ENCODE measurements at regions not wholly inside any gene's neighbourhood (a gene's known extent, or its start where the extent isn't known, plus 50 kb on each side); places are given as distances from the start of the nearest gene placed in this dataset.

DNA sequence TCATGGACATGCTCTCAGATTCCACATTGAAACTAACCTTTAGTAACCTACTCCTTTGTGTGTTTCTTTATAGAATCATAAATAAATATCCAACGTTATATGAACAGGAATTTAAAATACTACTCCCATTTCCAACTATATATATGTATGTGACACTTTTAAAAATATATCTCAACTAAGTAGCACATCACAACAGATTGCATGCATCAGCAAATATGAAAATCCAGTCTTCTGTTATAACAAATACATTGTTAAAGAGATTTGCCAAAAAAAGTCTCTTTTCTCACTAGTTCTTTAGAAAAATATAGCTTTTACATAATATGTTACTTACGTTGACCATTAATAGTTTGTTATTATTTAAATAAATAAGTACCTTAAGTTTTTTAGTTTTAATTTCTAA is 1608.6 kb upstream of the RAG2 start:
- H3K27ac ChIP-seq (ENCODE audit: low read depth, low read length) = no peak overlapping the region
- no peak overlapping the region for H3K9ac ChIP-seq (ENCODE audit: low read length)
- no peak overlapping the region for H3K4me3 ChIP-seq (ENCODE audit: low read depth in 1 of 2, low read length in 2 of 2)
- H3K27me3 ChIP-seq (ENCODE audit: control insufficient read depth in 1 of 2, insufficient read depth in 2 of 2, low read length in 2 of 2) = no peaks in the 10 kb centered on the region
- H3K36me3 ChIP-seq (ENCODE audit: insufficient read depth, low read length) = no peaks in the 10 kb centered on the region
- no peaks in the 10 kb centered on the region for H3K4me1 ChIP-seq (ENCODE audit: insufficient read depth, low read length)
- H3K9me3 ChIP-seq (ENCODE audit: low read length) = no peaks in the 10 kb centered on the region

DNA sequence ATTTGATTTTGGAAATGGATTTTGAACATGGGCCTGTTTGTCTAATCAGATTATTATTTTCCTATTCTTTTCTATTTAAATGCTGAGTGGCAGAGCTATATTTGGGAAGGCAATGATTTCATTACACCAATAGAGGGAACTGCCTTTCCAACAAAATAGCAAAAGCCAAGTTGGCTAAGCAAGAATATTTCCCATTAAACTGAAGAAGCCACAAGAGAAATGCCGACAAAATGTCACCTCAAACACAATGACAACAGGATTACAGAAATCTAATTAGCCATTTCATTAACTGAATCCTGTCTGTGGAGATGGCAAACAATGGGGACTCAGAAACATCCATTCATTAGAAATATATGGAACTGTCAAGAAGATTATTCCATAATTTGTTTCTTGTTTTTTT is 1593.1 kb upstream of the RAG2 start:
- Histone ChIP-seq H3K4me1 (ENCODE audit: insufficient read depth, low read length) (no peaks in the 10 kb centered on the region), H3K9me3 (ENCODE audit: low read length) (no peaks in the 10 kb centered on the region), H3K9ac (ENCODE audit: low read length) (no peak overlapping the region), H3K27ac (ENCODE audit: low read depth, low read length) (no peak overlapping the region), H3K4me3 (ENCODE audit: low read depth in 1 of 2, low read length in 2 of 2) (no peak overlapping the region), H3K36me3 (ENCODE audit: insufficient read depth, low read length) (no peaks in the 10 kb centered on the region), H3K27me3 (ENCODE audit: control insufficient read depth in 1 of 2, insufficient read depth in 2 of 2, low read length in 2 of 2) (no peaks in the 10 kb centered on the region)

DNA sequence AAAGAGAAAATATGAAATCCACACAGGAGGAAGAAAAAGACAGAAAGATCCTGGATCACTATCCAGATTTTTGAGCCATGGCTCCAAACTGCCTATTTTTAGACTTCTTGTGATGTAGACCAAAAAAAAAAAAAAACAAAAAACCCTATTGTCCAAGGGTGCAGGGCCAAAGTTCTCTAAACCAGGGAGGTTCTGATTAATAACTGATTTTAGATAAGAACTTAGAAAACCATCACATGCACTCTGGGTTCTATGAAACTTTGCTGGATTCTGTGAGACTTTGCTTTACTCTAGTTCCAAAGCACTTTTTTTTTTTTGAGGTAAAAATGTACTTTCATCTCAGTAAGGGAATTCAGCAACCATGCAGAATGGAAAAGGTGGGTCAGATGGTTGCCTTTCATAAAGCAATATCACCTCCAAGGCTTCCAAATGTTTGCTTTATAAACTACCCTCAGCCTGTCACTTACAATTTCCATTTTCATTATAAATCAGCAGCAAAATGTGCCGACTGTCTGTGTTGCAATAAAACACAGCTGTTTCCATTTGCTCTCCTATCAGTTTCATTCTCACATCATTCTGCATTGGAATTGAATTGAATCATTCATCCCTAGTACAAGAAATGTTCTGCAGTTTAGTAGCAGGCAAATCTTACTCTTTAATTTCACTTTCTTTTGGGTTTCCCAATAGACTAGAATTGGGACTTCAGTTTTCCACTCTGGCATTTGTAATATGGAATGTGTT is 1584.3 kb upstream of the RAG2 start:
- no peaks in the 10 kb centered on the region for H3K9me3 ChIP-seq (ENCODE audit: low read length)
- no peaks in the 10 kb centered on the region for H3K4me1 ChIP-seq (ENCODE audit: insufficient read depth, low read length)
- H3K27me3 ChIP-seq (ENCODE audit: control insufficient read depth in 1 of 2, insufficient read depth in 2 of 2, low read length in 2 of 2) = no peaks in the 10 kb centered on the region
- H3K4me3 ChIP-seq (ENCODE audit: low read depth in 1 of 2, low read length in 2 of 2) = no peak overlapping the region
- no peak overlapping the region for H3K27ac ChIP-seq (ENCODE audit: low read depth, low read length)
- H3K36me3 ChIP-seq (ENCODE audit: insufficient read depth, low read length) = no peaks in the 10 kb centered on the region
- H3K9ac ChIP-seq (ENCODE audit: low read length) = no peak overlapping the region

DNA sequence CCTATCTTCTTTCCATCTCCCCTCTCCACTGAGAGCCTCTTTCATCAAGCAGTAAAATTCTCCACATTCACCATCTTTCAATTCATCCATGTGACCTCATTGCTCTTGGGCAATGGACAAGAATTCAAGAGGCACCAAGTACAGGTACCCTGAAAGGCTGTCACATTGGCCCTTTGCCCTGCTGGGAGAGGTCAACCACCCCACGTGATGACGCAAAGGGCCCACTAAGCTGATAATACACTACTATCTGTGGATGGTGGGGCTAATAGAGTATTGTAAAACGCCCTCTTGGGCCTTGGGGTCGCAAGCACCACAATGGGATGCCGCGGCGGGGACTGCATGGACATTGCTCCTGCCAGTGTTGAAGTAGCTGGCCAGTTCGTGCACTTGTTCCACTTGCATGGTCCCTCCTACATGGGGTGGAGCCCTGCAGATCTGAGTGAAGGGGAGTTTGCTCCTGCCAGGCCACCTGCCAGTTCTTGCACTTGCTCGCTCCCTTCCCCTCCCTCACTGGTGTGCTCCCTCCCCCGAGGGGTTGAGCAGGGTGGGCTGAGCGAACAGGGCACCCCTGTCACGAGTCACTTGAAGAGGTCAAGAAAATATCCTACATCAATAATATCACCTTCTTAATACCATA is 1578.8 kb upstream of the RAG2 start:
- H3K27ac ChIP-seq (ENCODE audit: low read depth, low read length) = no peak overlapping the region
- H3K9me3 ChIP-seq (ENCODE audit: low read length) = no peaks in the 10 kb centered on the region
- no peaks in the 10 kb centered on the region for H3K4me1 ChIP-seq (ENCODE audit: insufficient read depth, low read length)
- no peak overlapping the region for H3K9ac ChIP-seq (ENCODE audit: low read length)
- H3K27me3 ChIP-seq (ENCODE audit: control insufficient read depth in 1 of 2, insufficient read depth in 2 of 2, low read length in 2 of 2) = no peaks in the 10 kb centered on the region
- H3K4me3 ChIP-seq (ENCODE audit: low read depth in 1 of 2, low read length in 2 of 2) = no peak overlapping the region
- no peaks in the 10 kb centered on the region for H3K36me3 ChIP-seq (ENCODE audit: insufficient read depth, low read length)

DNA sequence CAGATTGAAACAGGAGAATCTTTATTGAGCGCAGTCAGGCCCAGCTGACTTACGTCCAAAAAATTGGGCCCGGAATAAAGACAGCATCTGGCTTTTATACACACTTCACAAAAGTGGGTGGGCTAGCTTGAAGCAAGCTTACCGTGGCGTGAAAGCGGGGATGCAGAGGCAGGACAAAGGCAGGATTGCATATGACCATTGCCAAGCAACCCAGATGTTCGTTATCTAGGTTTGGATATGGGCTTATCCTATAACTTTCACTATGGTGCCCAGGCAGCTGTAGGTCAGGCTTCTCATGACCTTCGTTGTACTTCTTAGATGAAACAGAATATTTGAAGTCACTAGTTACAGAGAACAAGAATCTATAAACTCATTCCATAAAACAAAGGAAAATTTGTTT is 1575.6 kb upstream of the RAG2 start:
- H3K27ac ChIP-seq (ENCODE audit: low read depth, low read length) = no peak overlapping the region
- no peaks in the 10 kb centered on the region for H3K36me3 ChIP-seq (ENCODE audit: insufficient read depth, low read length)
- no peaks in the 10 kb centered on the region for H3K27me3 ChIP-seq (ENCODE audit: control insufficient read depth in 1 of 2, insufficient read depth in 2 of 2, low read length in 2 of 2)
- H3K9ac ChIP-seq (ENCODE audit: low read length) = no peak overlapping the region
- no peaks in the 10 kb centered on the region for H3K9me3 ChIP-seq (ENCODE audit: low read length)
- no peak overlapping the region for H3K4me3 ChIP-seq (ENCODE audit: low read depth in 1 of 2, low read length in 2 of 2)
- H3K4me1 ChIP-seq (ENCODE audit: insufficient read depth, low read length) = no peaks in the 10 kb centered on the region

DNA sequence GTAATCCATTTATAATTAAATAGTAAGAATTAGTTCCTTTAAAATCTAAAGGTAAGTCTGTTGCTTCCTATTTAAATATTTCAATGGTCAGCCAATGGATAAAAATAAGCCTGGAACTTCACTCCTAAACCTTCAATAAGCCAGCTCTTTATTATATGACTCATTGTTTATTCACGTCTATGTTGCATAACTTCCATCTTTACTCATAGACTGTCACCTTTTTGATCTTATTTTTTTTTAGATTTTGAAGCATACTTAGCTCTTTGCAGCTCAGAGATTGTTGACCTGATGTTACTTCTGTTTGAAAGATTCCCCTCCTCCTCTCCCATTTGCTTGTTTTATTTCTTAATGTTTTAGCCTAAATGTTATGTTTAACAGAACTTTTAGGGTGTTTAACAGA is 1571.2 kb upstream of the RAG2 start:
- Histone ChIP-seq H3K27ac (ENCODE audit: low read depth, low read length) (no peak overlapping the region), H3K36me3 (ENCODE audit: insufficient read depth, low read length) (no peaks in the 10 kb centered on the region), H3K4me1 (ENCODE audit: insufficient read depth, low read length) (no peaks in the 10 kb centered on the region), H3K9me3 (ENCODE audit: low read length) (no peaks in the 10 kb centered on the region), H3K9ac (ENCODE audit: low read length) (no peak overlapping the region), H3K4me3 (ENCODE audit: low read depth in 1 of 2, low read length in 2 of 2) (no peak overlapping the region), H3K27me3 (ENCODE audit: control insufficient read depth in 1 of 2, insufficient read depth in 2 of 2, low read length in 2 of 2) (no peaks in the 10 kb centered on the region)

DNA sequence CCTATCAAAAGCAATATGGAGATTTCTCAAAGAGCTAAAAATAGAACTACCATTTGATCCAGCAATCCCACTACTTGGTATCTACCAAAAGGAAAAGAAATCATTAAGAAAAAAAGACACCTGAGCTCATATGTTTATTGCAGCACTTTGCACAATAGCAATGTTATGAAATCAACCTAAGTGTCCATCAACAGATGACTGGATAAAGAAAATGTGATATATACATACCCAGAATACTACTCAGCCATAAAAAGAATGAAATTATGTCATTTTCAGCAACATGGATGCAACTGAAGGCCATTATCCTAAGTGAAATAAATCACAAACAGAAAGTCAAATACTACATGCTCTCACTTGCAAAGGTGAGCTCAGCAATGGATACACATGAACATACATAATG is 1565.5 kb upstream of the RAG2 start:
- Histone ChIP-seq H3K9me3 (ENCODE audit: low read length) (no peaks in the 10 kb centered on the region), H3K27ac (ENCODE audit: low read depth, low read length) (no peak overlapping the region), H3K36me3 (ENCODE audit: insufficient read depth, low read length) (no peaks in the 10 kb centered on the region), H3K4me1 (ENCODE audit: insufficient read depth, low read length) (no peaks in the 10 kb centered on the region), H3K4me3 (ENCODE audit: low read depth in 1 of 2, low read length in 2 of 2) (no peak overlapping the region), H3K9ac (ENCODE audit: low read length) (no peak overlapping the region), H3K27me3 (ENCODE audit: control insufficient read depth in 1 of 2, insufficient read depth in 2 of 2, low read length in 2 of 2) (no peaks in the 10 kb centered on the region)

DNA sequence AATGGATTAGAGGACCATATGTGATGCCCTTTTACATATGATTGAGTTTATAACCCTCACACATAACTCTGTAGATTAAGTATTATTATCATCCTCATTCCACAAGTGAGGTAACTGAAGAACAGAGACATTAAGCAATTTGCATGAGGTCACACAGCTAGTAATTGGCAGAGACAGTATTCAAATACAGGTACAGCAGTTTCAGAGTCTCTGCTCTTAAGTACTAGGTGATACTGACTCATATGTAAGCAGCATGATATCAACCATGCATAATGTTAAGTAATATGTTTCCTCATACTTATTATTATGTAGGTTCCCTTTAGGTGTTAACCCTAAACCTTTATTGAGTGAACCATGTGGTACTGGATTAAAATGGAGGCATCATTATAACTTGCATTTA is 1562.4 kb upstream of the RAG2 start:
- no peaks in the 10 kb centered on the region for H3K4me1 ChIP-seq (ENCODE audit: insufficient read depth, low read length)
- H3K27ac ChIP-seq (ENCODE audit: low read depth, low read length) = no peak overlapping the region
- no peaks in the 10 kb centered on the region for H3K27me3 ChIP-seq (ENCODE audit: control insufficient read depth in 1 of 2, insufficient read depth in 2 of 2, low read length in 2 of 2)
- H3K9ac ChIP-seq (ENCODE audit: low read length) = no peak overlapping the region
- no peaks in the 10 kb centered on the region for H3K36me3 ChIP-seq (ENCODE audit: insufficient read depth, low read length)
- H3K4me3 ChIP-seq (ENCODE audit: low read depth in 1 of 2, low read length in 2 of 2) = no peak overlapping the region
- H3K9me3 ChIP-seq (ENCODE audit: low read length) = no peaks in the 10 kb centered on the region

DNA sequence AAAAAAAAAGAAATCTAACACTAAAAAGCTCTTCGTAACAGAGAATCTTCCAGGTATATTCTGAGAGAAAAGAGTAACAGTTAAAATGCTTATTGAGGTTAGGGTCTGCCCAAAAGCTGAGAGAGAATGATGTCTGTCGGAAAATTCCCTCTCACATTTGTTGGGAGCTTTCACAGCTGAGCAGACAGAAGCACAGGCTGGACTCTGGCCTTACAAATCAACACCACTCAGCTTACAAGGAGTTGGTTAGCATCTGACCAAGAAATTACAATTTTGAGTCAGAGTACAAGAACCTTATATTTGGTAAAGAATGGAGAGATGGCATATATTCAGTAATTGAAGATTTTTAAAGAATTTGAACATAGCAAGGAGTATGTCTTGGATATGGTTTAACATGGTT is 1561.0 kb upstream of the RAG2 start:
- H3K36me3 ChIP-seq (ENCODE audit: insufficient read depth, low read length) = no peaks in the 10 kb centered on the region
- no peak overlapping the region for H3K9ac ChIP-seq (ENCODE audit: low read length)
- no peaks in the 10 kb centered on the region for H3K9me3 ChIP-seq (ENCODE audit: low read length)
- no peak overlapping the region for H3K27ac ChIP-seq (ENCODE audit: low read depth, low read length)
- no peaks in the 10 kb centered on the region for H3K27me3 ChIP-seq (ENCODE audit: control insufficient read depth in 1 of 2, insufficient read depth in 2 of 2, low read length in 2 of 2)
- no peaks in the 10 kb centered on the region for H3K4me1 ChIP-seq (ENCODE audit: insufficient read depth, low read length)
- H3K4me3 ChIP-seq (ENCODE audit: low read depth in 1 of 2, low read length in 2 of 2) = no peak overlapping the region

DNA sequence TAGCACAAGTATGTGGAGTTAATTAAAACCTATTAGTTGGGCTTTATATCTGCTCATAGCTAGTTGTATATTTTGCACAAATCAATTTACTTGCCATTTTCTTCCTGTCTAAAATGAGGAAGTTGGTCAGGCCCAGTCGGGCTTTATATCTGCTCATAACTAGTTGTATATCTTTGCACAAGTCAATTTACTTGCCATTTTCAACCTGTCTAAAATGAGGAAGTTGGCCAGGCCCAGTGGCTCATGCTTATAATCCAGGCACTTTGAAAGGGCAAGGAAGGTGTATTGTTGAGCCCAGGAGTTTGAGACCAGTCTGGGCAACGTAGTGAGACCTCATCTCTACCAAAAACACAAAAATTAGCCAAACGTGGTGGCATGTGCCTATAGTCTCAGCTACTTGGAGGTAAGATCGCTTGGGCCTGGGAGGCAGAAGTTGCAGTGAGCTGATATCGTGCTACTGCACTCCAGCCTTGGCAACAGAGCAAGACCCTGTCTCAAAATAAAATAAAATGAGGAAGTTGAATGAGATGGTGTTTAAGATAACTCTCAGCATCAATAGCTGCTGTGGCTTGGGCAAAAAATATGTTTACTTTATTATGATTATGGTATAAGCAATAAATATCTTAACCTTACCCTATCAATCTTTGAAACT is 1558.6 kb upstream of the RAG2 start:
- Histone ChIP-seq H3K4me3 (ENCODE audit: low read depth in 1 of 2, low read length in 2 of 2) (no peak overlapping the region), H3K27ac (ENCODE audit: low read depth, low read length) (no peak overlapping the region), H3K9ac (ENCODE audit: low read length) (no peak overlapping the region), H3K9me3 (ENCODE audit: low read length) (no peaks in the 10 kb centered on the region), H3K27me3 (ENCODE audit: control insufficient read depth in 1 of 2, insufficient read depth in 2 of 2, low read length in 2 of 2) (no peaks in the 10 kb centered on the region), H3K4me1 (ENCODE audit: insufficient read depth, low read length) (no peaks in the 10 kb centered on the region), H3K36me3 (ENCODE audit: insufficient read depth, low read length) (no peaks in the 10 kb centered on the region)

DNA sequence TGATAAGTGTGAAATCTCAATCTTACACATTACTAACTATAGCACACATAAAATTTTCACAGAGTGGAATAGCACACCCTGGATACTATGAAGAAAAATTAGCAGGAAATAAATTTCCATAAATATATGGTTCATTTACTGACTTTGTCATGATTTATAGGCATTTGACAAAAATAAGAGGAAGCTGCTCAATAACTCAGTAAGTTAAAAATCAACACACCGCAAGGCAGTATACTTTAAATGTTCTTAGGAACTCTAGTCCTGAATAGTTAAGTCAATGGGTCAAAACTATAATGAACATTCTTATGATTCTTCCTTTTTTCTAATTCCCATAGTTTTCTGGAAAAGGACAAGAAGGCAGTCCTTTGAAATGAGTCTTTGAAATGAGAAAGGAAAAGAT is 1557.8 kb upstream of the RAG2 start:
- Histone ChIP-seq H3K9ac (ENCODE audit: low read length) (no peak overlapping the region), H3K36me3 (ENCODE audit: insufficient read depth, low read length) (no peaks in the 10 kb centered on the region), H3K4me3 (ENCODE audit: low read depth in 1 of 2, low read length in 2 of 2) (no peak overlapping the region), H3K9me3 (ENCODE audit: low read length) (no peaks in the 10 kb centered on the region), H3K27me3 (ENCODE audit: control insufficient read depth in 1 of 2, insufficient read depth in 2 of 2, low read length in 2 of 2) (no peaks in the 10 kb centered on the region), H3K27ac (ENCODE audit: low read depth, low read length) (no peak overlapping the region), H3K4me1 (ENCODE audit: insufficient read depth, low read length) (no peaks in the 10 kb centered on the region)

DNA sequence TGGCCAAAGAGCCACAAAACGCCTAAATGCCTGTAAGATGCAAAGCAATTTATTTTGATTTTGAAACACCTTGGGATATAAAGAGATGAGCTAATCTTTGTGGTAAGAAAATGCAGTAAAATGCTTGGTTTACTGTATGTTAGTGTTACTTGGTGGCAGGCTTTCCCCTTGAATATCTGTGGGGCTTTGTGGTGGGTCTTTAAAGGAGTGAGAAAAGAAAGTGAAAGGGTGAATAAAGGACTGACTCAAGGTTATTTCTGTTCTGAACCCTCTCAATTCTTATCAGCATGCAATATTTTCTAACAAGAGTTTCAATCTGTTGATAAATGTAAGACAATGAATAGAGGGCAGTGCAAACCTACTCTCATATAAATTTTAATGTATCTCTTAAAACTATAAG is 1555.9 kb upstream of the RAG2 start:
- Histone ChIP-seq H3K9me3 (ENCODE audit: low read length) (no peaks in the 10 kb centered on the region), H3K27me3 (ENCODE audit: control insufficient read depth in 1 of 2, insufficient read depth in 2 of 2, low read length in 2 of 2) (no peaks in the 10 kb centered on the region), H3K9ac (ENCODE audit: low read length) (no peak overlapping the region), H3K4me3 (ENCODE audit: low read depth in 1 of 2, low read length in 2 of 2) (no peak overlapping the region), H3K4me1 (ENCODE audit: insufficient read depth, low read length) (no peaks in the 10 kb centered on the region), H3K27ac (ENCODE audit: low read depth, low read length) (no peak overlapping the region), H3K36me3 (ENCODE audit: insufficient read depth, low read length) (no peaks in the 10 kb centered on the region)

All from muscle layer of colon (tissue), 2 donors.